C4-2B (cell line): ENCODE measurements at regions not wholly inside any gene's neighbourhood (a gene's known extent, or its start where the extent isn't known, plus 50 kb on each side); places are given as distances from the start of the nearest gene placed in this dataset.
"Not testable (repeated sequence)": the region's sequence is repeated elsewhere in the genome, so short reads cannot be mapped to it uniquely, and the experiment has no call there.

Source experiments
- H3K27ac ChIP-seq: fragments of 450-650 bp; 2 replicates; pipeline ENCODE4 v1.5.1; 2017
- ZFX ChIP-seq: fragments of 450-650 bp; IDR thresholded peaks from 2 replicates; pipeline ENCODE4 v1.6.1; 2017
- TF ChIP-seq, protein P1 (sequence below): fragments of 450-650 bp; conservative IDR thresholded peaks from 2 replicates; pipeline ENCODE4 v1.5.1; 2017; ENCODE audit warnings: mild to moderate bottlenecking

DNA sequence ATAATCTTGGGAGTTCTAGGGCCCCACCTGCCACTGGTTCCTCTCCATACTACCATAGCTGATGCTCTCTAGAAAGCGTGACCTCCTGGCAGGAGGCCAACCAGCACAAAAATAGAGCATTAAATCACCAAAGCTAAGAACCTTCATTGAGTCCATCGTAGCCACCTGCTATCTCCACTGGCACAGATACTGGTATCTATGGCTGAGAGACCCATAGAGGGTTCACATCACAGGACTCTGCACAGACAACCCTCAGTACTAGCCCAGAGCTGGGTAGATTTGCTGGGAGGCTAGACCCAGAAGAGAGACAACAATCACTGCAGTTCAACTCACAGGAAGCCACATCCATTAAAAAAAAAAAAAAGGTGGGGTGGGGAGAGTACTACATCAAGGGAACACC, 509.1 kb downstream of the DTWD2 start:
- TF ChIP-seq, protein P1, sequence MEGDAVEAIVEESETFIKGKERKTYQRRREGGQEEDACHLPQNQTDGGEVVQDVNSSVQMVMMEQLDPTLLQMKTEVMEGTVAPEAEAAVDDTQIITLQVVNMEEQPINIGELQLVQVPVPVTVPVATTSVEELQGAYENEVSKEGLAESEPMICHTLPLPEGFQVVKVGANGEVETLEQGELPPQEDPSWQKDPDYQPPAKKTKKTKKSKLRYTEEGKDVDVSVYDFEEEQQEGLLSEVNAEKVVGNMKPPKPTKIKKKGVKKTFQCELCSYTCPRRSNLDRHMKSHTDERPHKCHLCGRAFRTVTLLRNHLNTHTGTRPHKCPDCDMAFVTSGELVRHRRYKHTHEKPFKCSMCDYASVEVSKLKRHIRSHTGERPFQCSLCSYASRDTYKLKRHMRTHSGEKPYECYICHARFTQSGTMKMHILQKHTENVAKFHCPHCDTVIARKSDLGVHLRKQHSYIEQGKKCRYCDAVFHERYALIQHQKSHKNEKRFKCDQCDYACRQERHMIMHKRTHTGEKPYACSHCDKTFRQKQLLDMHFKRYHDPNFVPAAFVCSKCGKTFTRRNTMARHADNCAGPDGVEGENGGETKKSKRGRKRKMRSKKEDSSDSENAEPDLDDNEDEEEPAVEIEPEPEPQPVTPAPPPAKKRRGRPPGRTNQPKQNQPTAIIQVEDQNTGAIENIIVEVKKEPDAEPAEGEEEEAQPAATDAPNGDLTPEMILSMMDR: no peak
- no peak for TF ChIP-seq ZFX
- no peak overlapping the region for H3K27ac ChIP-seq

DNA sequence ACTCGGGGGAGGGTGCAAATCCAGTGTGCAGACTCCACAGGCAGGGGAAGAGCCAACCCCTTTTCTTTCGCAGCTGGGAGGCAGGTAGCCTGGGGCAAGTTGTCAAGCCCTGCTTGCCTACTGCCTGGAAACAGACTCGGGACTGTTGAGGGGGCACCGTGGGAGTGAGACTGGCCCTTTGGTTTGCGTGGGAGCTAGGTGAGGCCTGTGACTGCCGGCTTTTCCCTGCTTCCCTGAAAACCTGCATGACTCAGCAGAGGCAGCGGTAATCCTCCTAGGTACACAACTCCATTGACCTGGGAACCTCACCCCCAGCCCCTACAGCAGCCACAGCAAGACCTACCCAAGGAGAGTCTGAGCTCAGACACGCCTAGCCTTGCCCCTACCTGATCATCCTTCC, 509.5 kb downstream of the DTWD2 start:
- H3K27ac ChIP-seq: no peak overlapping the region
- TF ChIP-seq, protein P1: no peak
- TF ChIP-seq ZFX: no peak

DNA sequence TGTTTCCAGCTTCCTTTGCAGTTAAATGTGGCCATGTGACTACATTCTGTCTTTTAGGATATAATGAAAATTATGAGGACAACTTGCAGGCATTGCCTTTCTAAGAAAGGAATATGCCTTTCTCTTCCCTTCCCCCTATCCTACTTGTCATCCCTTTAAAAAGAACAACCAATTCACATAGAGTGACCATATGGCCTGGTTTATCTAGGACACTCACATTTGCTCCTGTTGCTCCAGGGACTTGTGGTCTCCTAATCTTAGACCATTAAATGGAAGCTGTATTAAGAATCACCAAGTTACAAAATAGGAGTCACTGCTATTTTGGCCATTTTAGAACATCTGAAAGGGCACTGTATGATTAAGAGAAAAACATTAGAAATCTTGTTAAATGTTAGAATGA, 520.3 kb downstream of the DTWD2 start:
- no peak overlapping the region for H3K27ac ChIP-seq
- no peak for TF ChIP-seq ZFX
- TF ChIP-seq, protein P1: no peak

DNA sequence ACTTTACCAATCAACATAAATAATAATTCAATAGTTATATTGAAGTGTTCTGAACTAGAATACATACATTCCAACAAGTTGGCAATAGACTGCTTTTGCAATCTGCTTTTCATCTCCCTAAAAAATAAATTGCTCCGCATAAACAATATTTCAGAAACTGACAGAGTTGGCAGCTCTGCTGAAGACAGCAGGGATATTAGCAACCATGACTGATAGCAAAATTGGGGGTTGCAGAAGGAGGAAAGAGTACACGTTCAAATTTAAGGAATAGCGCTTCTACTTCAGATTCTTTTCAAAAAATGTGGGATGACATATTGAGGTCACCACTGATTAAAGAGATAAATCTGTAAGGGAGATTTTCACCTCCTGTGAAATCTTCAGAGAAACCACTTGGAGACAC, 521.2 kb downstream of the DTWD2 start:
- TF ChIP-seq, protein P1: no peak
- TF ChIP-seq ZFX: no peak
- H3K27ac ChIP-seq: no peak overlapping the region

DNA sequence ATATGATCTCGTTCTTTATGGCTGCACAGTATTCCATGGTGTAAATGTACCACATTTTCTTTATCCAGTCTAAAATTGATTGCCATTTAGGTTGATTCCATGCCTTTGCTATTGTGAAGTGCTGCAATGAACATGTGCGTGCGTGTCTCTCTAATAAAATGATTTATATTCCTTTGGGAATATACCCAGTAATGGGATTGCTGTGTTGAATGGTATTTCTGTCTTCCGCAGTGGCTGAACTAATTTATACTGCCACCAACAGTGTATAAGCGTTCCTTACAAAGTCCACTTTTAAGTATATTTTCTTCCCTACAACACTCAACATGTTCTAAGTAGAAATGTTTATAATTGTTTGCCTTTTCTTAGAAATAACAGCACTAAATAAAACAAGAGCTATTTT, 521.9 kb downstream of the DTWD2 start:
- TF ChIP-seq, protein P1: no peak
- TF ChIP-seq ZFX: no peak
- H3K27ac ChIP-seq: no peak overlapping the region

DNA sequence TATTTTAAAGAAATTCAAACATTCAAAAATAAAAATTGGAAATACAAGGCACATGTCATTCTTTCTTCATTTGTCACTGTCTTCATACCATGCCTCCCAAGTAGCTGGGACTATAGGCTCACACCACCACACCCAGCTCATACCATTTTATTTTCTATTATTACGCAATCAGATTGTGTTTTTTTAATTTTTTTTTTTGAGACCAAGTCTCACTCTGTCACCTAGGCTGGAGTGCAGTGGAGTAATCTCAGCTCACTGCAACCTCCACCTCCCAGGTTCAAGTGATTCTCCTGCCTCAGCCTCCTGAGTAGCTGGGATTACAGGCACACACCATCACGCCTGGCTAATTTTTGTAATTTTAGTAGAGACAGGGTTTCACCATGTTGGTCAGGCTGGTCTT, 526.1 kb downstream of the DTWD2 start:
- H3K27ac ChIP-seq: not testable (repeated sequence)

DNA sequence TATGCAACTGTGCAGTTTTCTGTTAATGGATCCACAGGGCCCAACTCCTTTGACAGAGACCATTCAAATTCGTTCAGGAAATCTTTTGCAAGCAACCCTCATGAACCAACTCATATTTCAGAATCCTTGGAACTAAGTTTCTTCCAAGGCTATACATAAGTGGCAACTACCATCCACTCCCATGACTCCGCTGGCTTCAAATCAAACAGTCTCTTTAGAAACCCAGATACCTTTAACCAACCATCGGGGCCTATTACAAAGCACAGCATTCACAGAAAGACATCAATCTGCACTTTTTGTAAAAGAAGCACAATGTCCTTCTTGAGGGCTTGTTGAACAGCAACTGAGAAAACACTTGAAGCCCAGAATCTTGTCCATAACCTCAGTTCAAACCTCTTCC, 526.9 kb downstream of the DTWD2 start:
- H3K27ac ChIP-seq: no peak overlapping the region

DNA sequence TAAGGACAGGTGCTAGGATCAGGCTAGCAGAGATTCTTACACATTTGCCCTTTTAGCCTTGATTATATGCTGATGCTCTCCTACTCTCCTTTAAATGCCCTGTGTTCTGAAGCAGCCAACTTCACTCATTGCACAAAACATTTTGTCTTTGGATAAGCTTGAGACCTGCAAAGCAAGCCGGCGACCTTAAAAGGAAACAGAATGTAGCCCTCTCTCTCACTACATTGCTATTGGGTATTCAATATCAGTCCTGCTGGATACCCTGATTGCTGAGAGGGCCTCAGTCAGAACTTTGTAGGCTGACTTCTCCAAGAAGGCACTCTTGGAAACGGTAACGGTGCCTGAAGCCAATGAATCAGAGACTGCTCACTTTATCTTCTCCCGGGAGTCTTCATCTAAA, 528.9 kb downstream of the DTWD2 start:
- no peak overlapping the region for H3K27ac ChIP-seq
- TF ChIP-seq ZFX: no peak
- TF ChIP-seq, protein P1: no peak

More for the DNA sequence above, 526.9 kb downstream of the DTWD2 start:
- TF ChIP-seq ZFX: no peak
- TF ChIP-seq, protein P1: no peak
